ENCODE measurements at regions not wholly inside any gene's neighbourhood (a gene's known extent, or its start where the extent isn't known, plus 50 kb on each side); places are given as distances from the start of the nearest gene placed in this dataset.

DNA sequence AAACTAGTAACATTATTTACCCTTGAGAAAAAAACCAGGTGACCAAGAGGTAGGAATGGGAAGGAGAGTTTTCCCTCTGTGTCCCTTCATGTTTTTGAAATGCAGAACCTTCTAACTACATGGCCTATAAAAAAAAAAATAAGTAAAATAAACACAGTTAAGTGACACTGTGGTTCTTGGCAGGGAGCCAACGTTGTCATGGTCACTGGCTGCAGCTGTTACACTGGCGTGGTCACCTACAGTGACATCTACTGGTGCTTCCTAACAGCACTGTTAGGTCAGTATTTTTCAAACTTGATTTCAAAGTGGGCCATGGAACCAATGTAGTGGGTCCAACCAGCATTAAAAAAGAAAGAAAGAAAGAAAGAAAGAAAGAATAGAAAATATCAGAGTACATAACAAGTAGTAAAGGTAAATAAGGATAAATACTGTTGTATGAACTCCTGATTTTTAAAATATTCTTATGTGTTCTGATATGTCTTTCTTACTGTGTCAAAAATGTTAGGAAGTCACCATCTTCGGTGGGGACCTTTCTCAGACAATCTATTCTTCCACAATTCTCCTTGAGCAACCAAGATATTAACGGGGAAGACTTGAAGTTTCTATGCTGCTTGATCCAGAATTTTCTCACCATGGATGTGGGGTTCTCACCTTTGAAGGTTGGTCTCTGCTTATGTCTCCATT lies 59.1 kb upstream of the PJA2 start:
- Mint-ChIP-seq H3K27me3 (ENCODE audit: unreplicated experiment) (peaks cover 3% of the 10 kb centered on the region), H3K27ac (ENCODE audit: unreplicated experiment) (no peak overlapping the region), H3K9me3 (ENCODE audit: unreplicated experiment) (no peaks in the 10 kb centered on the region), H3K36me3 (ENCODE audit: unreplicated experiment) (no peaks in the 10 kb centered on the region), H3K4me3 (ENCODE audit: unreplicated experiment) (no peak overlapping the region), H3K4me1 (ENCODE audit: low read depth, unreplicated experiment) (peaks cover 13% of the 10 kb centered on the region)
- TF ChIP-seq, protein P1, sequence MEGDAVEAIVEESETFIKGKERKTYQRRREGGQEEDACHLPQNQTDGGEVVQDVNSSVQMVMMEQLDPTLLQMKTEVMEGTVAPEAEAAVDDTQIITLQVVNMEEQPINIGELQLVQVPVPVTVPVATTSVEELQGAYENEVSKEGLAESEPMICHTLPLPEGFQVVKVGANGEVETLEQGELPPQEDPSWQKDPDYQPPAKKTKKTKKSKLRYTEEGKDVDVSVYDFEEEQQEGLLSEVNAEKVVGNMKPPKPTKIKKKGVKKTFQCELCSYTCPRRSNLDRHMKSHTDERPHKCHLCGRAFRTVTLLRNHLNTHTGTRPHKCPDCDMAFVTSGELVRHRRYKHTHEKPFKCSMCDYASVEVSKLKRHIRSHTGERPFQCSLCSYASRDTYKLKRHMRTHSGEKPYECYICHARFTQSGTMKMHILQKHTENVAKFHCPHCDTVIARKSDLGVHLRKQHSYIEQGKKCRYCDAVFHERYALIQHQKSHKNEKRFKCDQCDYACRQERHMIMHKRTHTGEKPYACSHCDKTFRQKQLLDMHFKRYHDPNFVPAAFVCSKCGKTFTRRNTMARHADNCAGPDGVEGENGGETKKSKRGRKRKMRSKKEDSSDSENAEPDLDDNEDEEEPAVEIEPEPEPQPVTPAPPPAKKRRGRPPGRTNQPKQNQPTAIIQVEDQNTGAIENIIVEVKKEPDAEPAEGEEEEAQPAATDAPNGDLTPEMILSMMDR (IDR thresholded peaks at IDR 0.05; ENCODE audit: partially characterized antibody, unreplicated experiment), result peak; percentile 50
- DNase-seq, result peak; percentile 87

DNA sequence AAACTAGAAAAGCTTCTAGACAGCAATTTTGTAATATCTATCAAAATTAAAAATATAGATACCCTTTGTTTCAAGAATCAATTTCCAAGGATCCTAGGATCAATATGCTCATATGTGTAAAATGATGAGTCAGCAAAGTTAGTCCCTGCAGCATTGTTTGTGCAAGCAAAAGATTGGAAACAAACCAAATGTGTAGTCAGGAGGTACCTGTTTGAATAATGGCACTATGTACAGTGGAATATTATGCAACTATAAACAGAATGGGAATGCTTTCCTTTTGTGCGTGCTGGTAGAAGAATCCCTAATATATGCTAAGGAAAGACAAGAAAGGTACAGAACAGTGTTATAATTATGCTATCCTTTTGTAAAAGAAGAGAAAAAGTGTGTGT lies 58.5 kb upstream of the PJA2 start:
- Mint-ChIP-seq H3K36me3 (ENCODE audit: unreplicated experiment) (no peaks in the 10 kb centered on the region), H3K27me3 (ENCODE audit: unreplicated experiment) (peaks cover 3% of the 10 kb centered on the region), H3K27ac (ENCODE audit: unreplicated experiment) (no peak overlapping the region)

DNA sequence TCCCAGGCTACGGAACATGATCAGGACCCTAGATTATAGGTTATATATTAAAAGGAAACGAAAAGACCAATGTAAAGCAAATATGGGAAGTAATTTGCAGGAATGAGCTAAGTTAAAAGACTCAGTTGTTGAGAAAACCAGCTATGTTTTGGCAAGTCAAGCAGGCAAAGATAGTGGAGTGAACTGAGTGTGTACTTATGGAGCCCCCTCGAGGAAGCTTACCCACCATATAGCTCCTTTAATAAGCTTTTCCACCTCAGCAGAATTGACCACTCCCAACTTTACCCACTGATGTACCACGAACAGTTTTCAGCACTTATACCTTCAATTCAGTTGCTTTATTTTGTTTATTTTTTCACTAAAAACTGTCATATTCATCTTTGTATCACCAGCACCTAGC lies 57.3 kb upstream of the PJA2 start:
- Mint-ChIP-seq H3K36me3 (ENCODE audit: unreplicated experiment) (no peaks in the 10 kb centered on the region), H3K4me1 (ENCODE audit: low read depth, unreplicated experiment) (peaks cover 13% of the 10 kb centered on the region)
- TF ChIP-seq, protein P1 (IDR thresholded peaks at IDR 0.05; ENCODE audit: partially characterized antibody, unreplicated experiment), result no peak

More for the DNA sequence above, 58.5 kb upstream of the PJA2 start:
- peaks cover 13% of the 10 kb centered on the region for H3K4me1 Mint-ChIP-seq (ENCODE audit: low read depth, unreplicated experiment)
- TF ChIP-seq, protein P1 (IDR thresholded peaks at IDR 0.05; ENCODE audit: partially characterized antibody, unreplicated experiment), result no peak
- no peaks in the 10 kb centered on the region for H3K9me3 Mint-ChIP-seq (ENCODE audit: unreplicated experiment)
- DNase-seq, result no peak
- H3K4me3 Mint-ChIP-seq (ENCODE audit: unreplicated experiment), result no peak overlapping the region

More for the DNA sequence above, 57.3 kb upstream of the PJA2 start:
- no peak overlapping the region for H3K27ac Mint-ChIP-seq (ENCODE audit: unreplicated experiment)
- peaks cover 3% of the 10 kb centered on the region for H3K27me3 Mint-ChIP-seq (ENCODE audit: unreplicated experiment)
- no peak overlapping the region for H3K4me3 Mint-ChIP-seq (ENCODE audit: unreplicated experiment)
- no peaks in the 10 kb centered on the region for H3K9me3 Mint-ChIP-seq (ENCODE audit: unreplicated experiment)
- DNase-seq, result no peak
